Omental fat pad (tissue), 3 donors: ENCODE measurements at regions not wholly inside any gene's neighbourhood (a gene's known extent, or its start where the extent isn't known, plus 50 kb on each side); places are given as distances from the start of the nearest gene placed in this dataset.
"Not testable (repeated sequence)": the region's sequence is repeated elsewhere in the genome, so short reads cannot be mapped to it uniquely, and the experiment has no call there.

Experiments
- ATAC-seq: fragments of 150-250 bp; one replicate; pipeline ENCODE4 v1.9.1; 2016; ENCODE audit warnings: mild to moderate bottlenecking, moderate library complexity; ENCODE audit not compliant: low FRiP score
- DNase-seq: peaks from one replicate; pipeline ENCODE4 v3.0.0-alpha.2; 2019; ENCODE audit warnings: low spot score
- CTCF ChIP-seq, 3 donors: fragments of 450-650 bp; IDR thresholded peaks; one replicate each; pipeline ENCODE4 v1.5.1; 2016 to 2017; ENCODE audit warnings: antibody characterized with exemption in 3 of 3, mild to moderate bottlenecking in 3 of 3, moderate library complexity in 2 of 3

- no peak for TF ChIP-seq CTCF (IDR thresholded peaks at IDR 0.05)
- ATAC-seq: no peak
- DNase-seq: no peak
Measured at GRCh38 chr14:35932136-35932535, 106.0 kb downstream of the BRMS1L start.

- TF ChIP-seq CTCF (IDR thresholded peaks at IDR 0.05): no peak
- ATAC-seq (no peak), DNase-seq (no peak)
Measured at GRCh38 chr14:35931346-35931745, 105.2 kb downstream of the BRMS1L start.

- ATAC-seq (no peak), DNase-seq (no peak)
- TF ChIP-seq CTCF (IDR thresholded peaks at IDR 0.05): no peak
Measured at GRCh38 chr14:35929186-35929585, 103.0 kb downstream of the BRMS1L start.

GRCh38 chr14:35927727-35928126, 101.6 kb downstream of the BRMS1L start:
- TF ChIP-seq CTCF (IDR thresholded peaks at IDR 0.05): no peak
- ATAC-seq: no peak
- DNase-seq: no peak

GRCh38 chr14:35925319-35925718, 99.2 kb downstream of the BRMS1L start:
- no peak for TF ChIP-seq CTCF (IDR thresholded peaks at IDR 0.05)
- ATAC-seq: no peak

GRCh38 chr14:35922590-35922989, 96.5 kb downstream of the BRMS1L start:
- not testable (repeated sequence) for ATAC-seq, DNase-seq

More at GRCh38 chr14:35925319-35925718, 99.2 kb downstream of the BRMS1L start:
- no peak for DNase-seq

GRCh38 chr14:35921745-35922144, 95.6 kb downstream of the BRMS1L start:
- ATAC-seq (no peak), DNase-seq (no peak)
- no peak for TF ChIP-seq CTCF (IDR thresholded peaks at IDR 0.05)
